ENCODE measurements at regions not wholly inside any gene's neighbourhood (a gene's known extent, or its start where the extent isn't known, plus 50 kb on each side); places are given as distances from the start of the nearest gene placed in this dataset.
"Not testable (repeated sequence)": the region's sequence is repeated elsewhere in the genome, so short reads cannot be mapped to it uniquely, and the experiment has no call there.

DNA sequence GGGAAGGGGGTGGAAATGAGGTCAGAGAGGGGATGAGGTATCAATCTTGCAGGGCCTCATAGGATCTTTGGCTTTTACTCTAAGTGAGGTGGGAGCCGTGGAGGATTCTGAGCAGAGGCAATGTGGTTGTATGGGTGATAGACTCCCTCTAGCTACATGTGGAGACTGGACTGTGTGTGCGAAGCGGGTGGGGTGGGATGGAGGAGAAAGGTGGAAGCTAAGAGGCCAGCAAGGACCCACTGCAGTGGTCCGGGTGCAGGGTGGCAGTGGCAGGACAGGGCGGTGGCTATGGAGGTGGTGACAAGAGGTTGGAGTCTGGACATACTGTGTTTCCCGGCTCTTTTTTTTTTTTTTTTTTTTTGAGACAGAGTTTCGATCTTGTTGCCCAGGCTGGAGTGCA, 62.4 kb upstream of the PTPN1 start:
- H3K4me1 ChIP-seq (ENCODE audit: insufficient read depth, insufficient read length) = peaks cover 9% of the 10 kb centered on the region
- DNase-seq (ENCODE audit: low read depth, low spot score) = no peak
- no peak overlapping the region for H3K4me3 ChIP-seq (ENCODE audit: insufficient read length, low read depth)
- H3K27me3 ChIP-seq (ENCODE audit: insufficient read depth, insufficient read length) = no peaks in the 10 kb centered on the region
- no peak overlapping the region for H3K9ac ChIP-seq (ENCODE audit: insufficient read length, low read depth)
- no peaks in the 10 kb centered on the region for H3K36me3 ChIP-seq (ENCODE audit: insufficient read depth, insufficient read length, low read length)
- H3K9me3 ChIP-seq (ENCODE audit: insufficient read depth, low read length) = no peaks in the 10 kb centered on the region
- TF ChIP-seq ZNF274 (IDR thresholded peaks at IDR 0.05; ENCODE audit: low read depth, low read length) = no peak

GRCh38 chr20:50448625-50449403, 61.4 kb upstream of the PTPN1 start:
- Histone ChIP-seq H3K9ac (ENCODE audit: insufficient read length, low read depth) (peak overlapping the region; percentile 26), H3K4me1 (ENCODE audit: insufficient read depth, insufficient read length) (peaks cover 11% of the 10 kb centered on the region)
- peak; percentile 81 for DNase-seq (ENCODE audit: low read depth, low spot score)
- H3K9me3 ChIP-seq (ENCODE audit: insufficient read depth, low read length); H3K4me3 ChIP-seq (ENCODE audit: insufficient read length, low read depth); H3K27me3 ChIP-seq (ENCODE audit: insufficient read depth, insufficient read length); H3K36me3 ChIP-seq (ENCODE audit: insufficient read depth, insufficient read length, low read length): not testable (repeated sequence)

DNA sequence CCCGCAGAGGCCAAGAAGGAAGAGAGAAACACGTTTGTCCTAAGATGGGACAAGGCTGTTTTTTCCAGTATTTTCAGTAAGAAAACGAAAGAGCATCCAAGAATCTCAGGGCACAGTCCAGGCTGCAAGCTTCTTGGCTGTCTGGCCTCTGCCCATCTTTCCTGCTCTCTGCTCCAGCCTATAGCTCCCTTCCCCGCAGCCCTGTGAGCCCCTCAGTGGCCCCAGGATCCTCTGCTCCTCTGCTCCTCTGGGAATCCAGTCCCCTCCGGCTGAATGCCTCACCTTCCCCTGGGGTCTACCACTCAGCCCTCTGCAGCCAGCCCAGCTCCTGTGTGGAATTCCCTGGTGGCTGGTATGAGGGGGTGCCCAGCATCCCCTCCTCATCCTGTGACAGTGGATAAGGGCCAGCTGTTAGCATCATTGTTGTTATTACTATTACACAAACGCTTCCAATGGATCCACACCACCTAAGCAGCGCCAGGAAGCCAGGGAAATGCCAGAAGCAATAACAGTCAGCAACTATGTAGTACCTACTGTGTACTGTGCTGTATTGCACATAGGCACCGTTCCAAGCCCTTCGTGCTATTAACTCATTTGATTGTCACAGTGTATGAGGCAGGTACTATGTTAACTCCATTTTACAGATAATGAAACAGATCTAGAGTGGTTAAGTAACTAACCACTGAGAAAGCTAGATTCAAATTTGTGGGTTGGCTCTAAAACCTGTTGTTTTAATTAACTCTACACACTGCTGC, 60.3 kb upstream of the PTPN1 start:
- TF ChIP-seq SUZ12 (IDR thresholded peaks at IDR 0.05; ENCODE audit: extremely low read depth, insufficient read depth, insufficient read length) (no peak), YY1 (IDR thresholded peaks at IDR 0.05; ENCODE audit: insufficient read depth, insufficient read length) (no peak), ZNF274 (IDR thresholded peaks at IDR 0.05; ENCODE audit: low read depth, low read length) (no peak)
- Histone ChIP-seq H3K4me3 (ENCODE audit: insufficient read length, low read depth) (no peak overlapping the region), H3K36me3 (ENCODE audit: insufficient read depth, insufficient read length, low read length) (no peaks in the 10 kb centered on the region), H3K4me1 (ENCODE audit: insufficient read depth, insufficient read length) (peaks cover 11% of the 10 kb centered on the region), H3K9me3 (ENCODE audit: insufficient read depth, low read length) (no peaks in the 10 kb centered on the region), H3K27me3 (ENCODE audit: insufficient read depth, insufficient read length) (no peaks in the 10 kb centered on the region), H3K9ac (ENCODE audit: insufficient read length, low read depth) (no peak overlapping the region)
- no peak for DNase-seq (ENCODE audit: low read depth, low spot score)

- peaks cover 11% of the 10 kb centered on the region for H3K4me1 ChIP-seq (ENCODE audit: insufficient read depth, insufficient read length)
- H3K4me3 ChIP-seq (ENCODE audit: insufficient read length, low read depth) = no peak overlapping the region
- H3K9me3 ChIP-seq (ENCODE audit: insufficient read depth, low read length) = no peaks in the 10 kb centered on the region
- no peak for TF ChIP-seq ZNF274 (IDR thresholded peaks at IDR 0.05; ENCODE audit: low read depth, low read length)
- no peak for TF ChIP-seq YY1 (IDR thresholded peaks at IDR 0.05; ENCODE audit: insufficient read depth, insufficient read length)
- no peak for TF ChIP-seq SUZ12 (IDR thresholded peaks at IDR 0.05; ENCODE audit: extremely low read depth, insufficient read depth, insufficient read length)
- no peaks in the 10 kb centered on the region for H3K36me3 ChIP-seq (ENCODE audit: insufficient read depth, insufficient read length, low read length)
- H3K9ac ChIP-seq (ENCODE audit: insufficient read length, low read depth) = no peak overlapping the region
- DNase-seq (ENCODE audit: low read depth, low spot score) = no peak
- no peaks in the 10 kb centered on the region for H3K27me3 ChIP-seq (ENCODE audit: insufficient read depth, insufficient read length)
These were observed 59.7 kb upstream of the PTPN1 start for GRCh38 chr20:50450493-50450826.

GRCh38 chr20:50450881-50451752, 59.1 kb upstream of the PTPN1 start:
- peak overlapping the region; percentile 9 for H3K9ac ChIP-seq (ENCODE audit: insufficient read length, low read depth)
- peak; percentile 72 for DNase-seq (ENCODE audit: low read depth, low spot score)
- no peaks in the 10 kb centered on the region for H3K9me3 ChIP-seq (ENCODE audit: insufficient read depth, low read length)
- TF ChIP-seq YY1 (IDR thresholded peaks at IDR 0.05; ENCODE audit: insufficient read depth, insufficient read length) (no peak), ZNF274 (IDR thresholded peaks at IDR 0.05; ENCODE audit: low read depth, low read length) (no peak), SUZ12 (IDR thresholded peaks at IDR 0.05; ENCODE audit: extremely low read depth, insufficient read depth, insufficient read length) (no peak)
- no peaks in the 10 kb centered on the region for H3K27me3 ChIP-seq (ENCODE audit: insufficient read depth, insufficient read length)
- H3K4me3 ChIP-seq (ENCODE audit: insufficient read length, low read depth) = no peak overlapping the region
- H3K4me1 ChIP-seq (ENCODE audit: insufficient read depth, insufficient read length) = peaks cover 11% of the 10 kb centered on the region
- no peaks in the 10 kb centered on the region for H3K36me3 ChIP-seq (ENCODE audit: insufficient read depth, insufficient read length, low read length)

DNA sequence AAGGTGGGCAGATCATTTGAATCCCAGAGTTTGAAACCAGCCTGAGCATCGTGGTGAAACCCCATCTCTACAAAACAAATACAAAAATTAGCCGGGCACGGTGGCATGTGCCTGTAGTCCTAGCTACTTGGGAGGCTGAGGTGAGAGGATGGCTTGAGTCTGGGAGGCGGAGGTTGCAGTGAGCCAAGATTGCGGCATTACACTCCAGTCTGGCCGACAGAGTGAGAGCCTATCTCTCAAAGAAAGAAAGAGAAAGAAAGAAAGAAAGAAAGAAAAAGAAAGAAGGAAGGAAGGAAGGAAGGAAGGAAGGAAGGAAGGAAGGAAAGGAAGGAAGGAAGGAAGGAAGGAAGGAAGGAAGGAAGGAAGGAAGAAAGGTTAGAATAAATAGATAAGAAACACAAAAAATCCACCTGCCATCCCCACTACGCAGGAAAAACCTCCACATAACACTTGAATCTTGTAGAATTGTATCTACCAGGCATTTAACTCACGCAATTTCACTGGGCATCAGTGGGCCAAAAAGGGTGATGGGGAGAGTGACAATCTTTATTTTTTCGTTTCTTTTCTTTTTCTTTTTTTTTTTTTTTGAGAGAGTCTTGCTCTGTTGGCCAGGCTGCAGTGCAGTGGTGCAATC, 58.3 kb upstream of the PTPN1 start:
- H3K9ac ChIP-seq (ENCODE audit: insufficient read length, low read depth) = peak overlapping the region; percentile 9
- not testable (repeated sequence) for H3K9me3 ChIP-seq (ENCODE audit: insufficient read depth, low read length); H3K27me3 ChIP-seq (ENCODE audit: insufficient read depth, insufficient read length); H3K4me3 ChIP-seq (ENCODE audit: insufficient read length, low read depth); H3K36me3 ChIP-seq (ENCODE audit: insufficient read depth, insufficient read length, low read length); DNase-seq (ENCODE audit: low read depth, low spot score)
- H3K4me1 ChIP-seq (ENCODE audit: insufficient read depth, insufficient read length) = peaks cover 11% of the 10 kb centered on the region

Data from NT2/D1 (cell line).